ENCODE measurements at regions not wholly inside any gene's neighbourhood (a gene's known extent, or its start where the extent isn't known, plus 50 kb on each side); places are given as distances from the start of the nearest gene placed in this dataset.

DNA sequence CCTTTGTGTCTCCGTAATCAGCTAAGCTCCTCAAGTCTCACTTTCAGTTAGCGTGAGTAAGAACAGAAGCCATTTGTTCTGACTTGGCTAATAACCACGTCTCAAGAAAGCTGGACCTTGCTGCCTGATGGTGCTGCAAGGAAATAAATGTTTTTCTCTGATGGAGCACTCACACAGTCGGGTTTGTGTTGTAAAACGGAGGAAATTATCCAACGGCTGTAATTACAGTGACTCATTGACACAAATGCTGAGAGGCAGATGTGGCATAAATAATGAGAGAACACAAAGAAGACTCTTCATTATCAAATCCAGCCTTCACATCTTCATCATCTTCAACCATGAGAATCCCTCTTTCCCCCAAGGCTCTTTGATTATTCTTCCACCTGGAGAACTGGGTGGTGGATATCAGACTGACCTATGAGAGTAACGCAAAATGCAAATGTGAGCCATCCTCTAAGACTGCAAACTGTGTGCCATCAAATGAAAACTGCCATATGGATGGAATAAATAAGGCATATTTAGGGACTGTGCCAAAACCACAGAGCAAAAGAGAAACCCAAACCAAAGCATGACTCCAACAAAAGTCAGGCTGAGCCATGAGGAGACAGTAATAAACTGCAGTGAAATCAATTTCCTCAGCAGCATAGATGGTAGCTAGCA lies 252.6 kb downstream of the RND3 start:
- ChIA-PET CTCF (no interaction called here), POLR2A (no interaction called here)
- no peaks in the 10 kb centered on the region for H3K4me1 Mint-ChIP-seq (ENCODE audit: low read depth)
- H3K36me3 Mint-ChIP-seq (ENCODE audit: low read depth) = no peaks in the 10 kb centered on the region
- no peak for ATAC-seq
- H3K27me3 Mint-ChIP-seq (ENCODE audit: low read depth) = no peaks in the 10 kb centered on the region
- H3K9me3 Mint-ChIP-seq (ENCODE audit: insufficient read depth) = no peaks in the 10 kb centered on the region
- H3K27ac Mint-ChIP-seq = no peak overlapping the region
- H3K4me3 Mint-ChIP-seq = no peak overlapping the region
- DNase-seq = no peak

DNA sequence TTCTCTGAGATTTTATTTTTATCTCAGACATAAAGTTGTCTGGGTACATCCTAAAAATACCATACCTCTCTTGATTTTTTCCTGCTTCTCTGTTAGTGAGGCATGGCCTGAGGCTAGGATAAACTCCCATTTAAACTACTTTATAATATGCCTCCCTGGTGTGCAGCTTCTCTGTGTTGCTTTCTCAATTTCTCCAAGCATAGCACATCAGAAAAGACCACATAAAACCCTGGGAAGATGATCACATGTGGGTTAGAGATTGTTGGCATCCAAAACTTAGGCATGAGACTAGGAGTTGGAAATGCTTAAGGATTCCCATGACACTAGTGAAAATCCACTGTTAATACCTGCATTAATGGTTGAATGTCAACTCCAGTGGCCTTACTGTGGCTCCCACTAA lies 254.6 kb downstream of the RND3 start:
- Mint-ChIP-seq H3K27me3 (ENCODE audit: low read depth) (no peaks in the 10 kb centered on the region), H3K36me3 (ENCODE audit: low read depth) (no peaks in the 10 kb centered on the region), H3K4me1 (ENCODE audit: low read depth) (no peaks in the 10 kb centered on the region), H3K4me3 (no peak overlapping the region), H3K27ac (no peak overlapping the region), H3K9me3 (ENCODE audit: insufficient read depth) (no peaks in the 10 kb centered on the region)
- CTCF ChIA-PET = no interaction called here
- ATAC-seq (no peak), DNase-seq (no peak)
- POLR2A ChIA-PET = no interaction called here

DNA sequence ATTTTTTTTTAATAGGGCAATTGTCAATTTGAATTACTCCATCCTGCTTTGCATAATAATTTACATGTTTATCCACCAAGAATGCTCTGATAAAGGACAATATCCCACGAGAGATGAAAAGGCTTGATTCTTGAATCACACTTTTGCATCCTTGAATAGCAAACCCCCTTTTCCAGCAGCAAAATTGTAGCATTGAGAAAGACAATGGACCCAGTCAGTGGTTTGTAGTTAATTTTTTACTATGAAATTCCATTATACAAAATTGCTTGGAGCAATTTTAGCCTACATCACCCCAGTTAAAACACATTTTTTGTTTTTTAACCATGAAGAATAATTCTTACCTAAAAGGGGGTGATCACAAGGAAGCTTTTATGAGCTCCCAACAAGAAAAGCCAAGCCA lies 255.1 kb downstream of the RND3 start:
- H3K4me3 Mint-ChIP-seq = no peak overlapping the region
- no peak for DNase-seq
- no peaks in the 10 kb centered on the region for H3K4me1 Mint-ChIP-seq (ENCODE audit: low read depth)
- ChIA-PET POLR2A (no interaction called here), CTCF (no interaction called here)
- H3K9me3 Mint-ChIP-seq (ENCODE audit: insufficient read depth) = no peaks in the 10 kb centered on the region
- no peak overlapping the region for H3K27ac Mint-ChIP-seq
- H3K36me3 Mint-ChIP-seq (ENCODE audit: low read depth) = no peaks in the 10 kb centered on the region
- no peaks in the 10 kb centered on the region for H3K27me3 Mint-ChIP-seq (ENCODE audit: low read depth)
- ATAC-seq = no peak

DNA sequence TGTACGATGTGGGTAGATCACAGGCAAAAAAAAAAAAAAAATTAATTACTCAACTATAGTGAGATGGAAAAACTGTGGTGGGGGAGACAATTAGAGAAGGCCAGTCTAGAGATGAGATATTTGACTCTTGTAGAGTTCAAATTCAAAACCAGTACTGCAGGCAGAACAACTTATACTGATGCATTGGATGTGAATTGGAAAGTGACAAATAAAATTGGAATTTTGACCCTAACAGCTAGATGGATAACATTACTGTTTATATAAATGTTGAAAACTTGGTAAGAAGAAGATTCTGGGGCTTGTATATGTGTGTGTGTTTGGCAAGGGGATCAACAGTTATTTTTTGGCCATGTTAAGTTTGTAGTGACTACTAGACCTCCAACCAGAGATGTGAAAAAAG lies 256.9 kb downstream of the RND3 start:
- Mint-ChIP-seq H3K4me1 (ENCODE audit: low read depth) (no peaks in the 10 kb centered on the region), H3K27ac (no peak overlapping the region), H3K9me3 (ENCODE audit: insufficient read depth) (no peaks in the 10 kb centered on the region), H3K36me3 (ENCODE audit: low read depth) (no peaks in the 10 kb centered on the region), H3K4me3 (no peak overlapping the region), H3K27me3 (ENCODE audit: low read depth) (no peaks in the 10 kb centered on the region)
- DNase-seq (no peak), ATAC-seq (no peak)
- ChIA-PET POLR2A (no interaction called here), CTCF (no interaction called here)

DNA sequence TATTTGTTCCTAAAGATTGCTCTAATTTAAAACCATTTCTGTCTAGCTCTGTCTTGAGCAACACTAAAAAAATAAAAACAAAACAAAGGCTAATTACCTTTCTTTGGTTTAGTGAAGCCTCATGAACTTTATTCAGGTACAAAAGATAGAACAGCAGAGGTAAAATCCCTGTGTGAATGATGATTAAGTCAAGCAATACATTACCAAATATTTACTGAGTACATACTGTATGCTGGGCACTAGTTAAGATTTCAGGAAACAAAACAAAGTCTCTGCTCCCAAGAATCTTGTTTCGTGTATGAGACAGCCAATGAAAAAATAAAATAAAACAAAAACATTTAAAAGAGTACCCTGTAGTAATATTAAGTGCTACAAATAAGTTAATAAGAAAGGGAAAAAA lies 257.5 kb downstream of the RND3 start:
- CTCF ChIA-PET = no interaction called here

DNA sequence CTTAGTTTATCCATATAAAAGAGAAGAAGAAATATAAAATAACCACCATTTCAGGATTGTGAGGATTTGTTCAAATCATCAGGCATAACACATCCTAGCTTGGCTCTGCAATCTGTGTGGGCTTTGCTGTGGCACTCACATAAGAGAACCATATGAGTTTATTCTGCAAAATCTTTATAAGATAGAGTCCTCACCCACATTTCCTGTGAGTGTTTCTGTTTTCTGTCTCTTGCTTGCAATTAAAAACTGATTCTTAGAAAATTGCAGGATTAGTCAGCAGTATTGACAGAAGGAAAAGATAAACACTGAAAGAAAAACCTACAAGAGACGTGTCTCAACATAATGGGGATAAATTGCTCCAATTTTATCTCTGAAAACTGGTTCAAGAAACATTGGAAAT lies 258.5 kb downstream of the RND3 start:
- no peaks in the 10 kb centered on the region for H3K27me3 Mint-ChIP-seq (ENCODE audit: low read depth)
- ChIA-PET CTCF (no interaction called here), POLR2A (no interaction called here)
- H3K4me3 Mint-ChIP-seq = no peak overlapping the region
- H3K36me3 Mint-ChIP-seq (ENCODE audit: low read depth) = no peaks in the 10 kb centered on the region
- no peak overlapping the region for H3K27ac Mint-ChIP-seq
- no peaks in the 10 kb centered on the region for H3K4me1 Mint-ChIP-seq (ENCODE audit: low read depth)
- ATAC-seq (no peak), DNase-seq (no peak)
- H3K9me3 Mint-ChIP-seq (ENCODE audit: insufficient read depth) = no peaks in the 10 kb centered on the region

More for the DNA sequence above, 257.5 kb downstream of the RND3 start:
- DNase-seq (no peak), ATAC-seq (no peak)
- Mint-ChIP-seq H3K36me3 (ENCODE audit: low read depth) (no peaks in the 10 kb centered on the region), H3K27ac (no peak overlapping the region), H3K9me3 (ENCODE audit: insufficient read depth) (no peaks in the 10 kb centered on the region), H3K4me3 (no peak overlapping the region), H3K4me1 (ENCODE audit: low read depth) (no peaks in the 10 kb centered on the region), H3K27me3 (ENCODE audit: low read depth) (no peaks in the 10 kb centered on the region)
- POLR2A ChIA-PET = no interaction called here

DNA sequence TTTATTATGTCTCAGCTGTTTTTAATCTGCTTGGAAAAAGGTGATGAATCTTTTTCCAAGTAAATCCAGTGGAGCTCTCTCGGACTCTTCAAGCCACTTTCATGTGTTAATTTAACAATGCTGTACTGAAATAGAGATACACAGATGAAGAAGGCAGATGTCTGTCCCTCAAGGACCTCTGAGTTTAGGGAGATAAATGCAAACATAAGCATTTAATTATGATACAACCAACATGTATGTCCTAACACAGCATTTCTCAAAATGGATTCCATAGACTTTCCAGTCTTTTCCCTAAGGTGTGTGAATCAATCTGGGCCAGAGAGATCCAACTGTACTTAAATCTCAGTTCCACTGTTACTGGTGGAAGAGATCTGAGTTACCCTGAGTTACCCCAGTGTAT lies 262.4 kb downstream of the RND3 start:
- no peak for ATAC-seq
- no peak for DNase-seq
- ChIA-PET CTCF (no interaction called here), POLR2A (no interaction called here)
- Mint-ChIP-seq H3K4me3 (no peak overlapping the region), H3K27ac (no peak overlapping the region), H3K4me1 (ENCODE audit: low read depth) (no peaks in the 10 kb centered on the region), H3K9me3 (ENCODE audit: insufficient read depth) (no peaks in the 10 kb centered on the region), H3K36me3 (ENCODE audit: low read depth) (no peaks in the 10 kb centered on the region), H3K27me3 (ENCODE audit: low read depth) (no peaks in the 10 kb centered on the region)

DNA sequence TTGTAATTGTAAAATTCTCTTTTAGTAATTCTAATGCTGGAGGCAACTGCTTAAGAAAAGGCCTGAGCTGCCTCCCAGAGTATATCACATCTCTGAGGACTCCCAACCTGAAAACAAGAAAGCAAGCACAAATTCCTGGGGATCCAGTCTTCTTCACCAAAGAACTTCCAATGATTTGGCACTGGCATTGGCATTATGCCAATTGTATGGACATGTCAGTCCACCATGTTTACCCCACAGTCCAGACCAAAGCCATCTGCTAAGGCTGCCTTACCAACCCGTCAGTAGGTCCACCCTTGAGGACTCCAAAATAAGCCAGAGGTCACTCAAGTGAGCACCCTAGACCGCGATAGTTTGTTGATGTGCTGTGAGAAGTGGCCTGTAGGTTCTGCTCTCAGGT lies 263.1 kb downstream of the RND3 start:
- no peak for DNase-seq
- Mint-ChIP-seq H3K36me3 (ENCODE audit: low read depth) (no peaks in the 10 kb centered on the region), H3K27ac (no peak overlapping the region), H3K4me1 (ENCODE audit: low read depth) (no peaks in the 10 kb centered on the region), H3K27me3 (ENCODE audit: low read depth) (no peaks in the 10 kb centered on the region), H3K4me3 (no peak overlapping the region), H3K9me3 (ENCODE audit: insufficient read depth) (no peaks in the 10 kb centered on the region)
- no peak for ATAC-seq
- CTCF ChIA-PET = no interaction called here
- POLR2A ChIA-PET = no interaction called here

DNA sequence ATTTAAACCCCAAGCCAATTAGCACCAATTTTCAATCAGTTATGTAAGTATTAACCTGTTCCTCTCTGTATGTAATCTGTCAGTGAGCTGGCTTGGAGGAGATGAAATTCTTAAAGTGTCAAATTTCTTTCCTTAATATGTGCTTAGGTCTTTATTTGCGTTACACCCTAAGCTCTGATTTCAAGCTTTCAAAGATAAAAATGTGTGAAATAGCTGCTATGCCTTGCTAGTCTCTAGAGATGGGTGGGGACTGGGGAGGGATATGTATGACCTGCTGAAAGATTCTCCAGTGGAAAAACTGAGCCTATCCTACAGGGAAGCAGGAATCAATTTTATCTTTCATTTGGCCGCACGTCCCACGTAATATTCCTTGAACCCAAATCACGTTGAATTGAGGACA lies 264.5 kb downstream of the RND3 start:
- POLR2A ChIA-PET = no interaction called here
- CTCF ChIA-PET = no interaction called here

DNA sequence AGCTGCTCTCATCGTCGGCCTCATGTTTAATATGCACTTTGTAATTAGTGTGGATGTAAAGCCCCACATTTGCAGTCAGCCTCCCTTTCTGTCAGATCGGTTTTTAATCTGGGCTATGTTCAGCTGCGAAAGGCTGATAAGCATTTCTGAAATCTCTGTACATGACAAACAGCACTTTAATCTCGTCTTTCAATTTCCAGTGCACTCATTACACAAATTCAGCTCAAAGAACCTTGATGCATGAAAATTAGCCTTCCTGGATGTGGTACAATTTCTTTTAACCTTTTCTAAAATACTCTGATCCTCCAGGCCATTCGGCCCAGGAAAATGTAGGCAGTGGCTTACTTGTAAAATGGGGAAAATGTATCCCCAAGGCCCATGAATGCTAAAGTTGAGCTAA lies 265.1 kb downstream of the RND3 start:
- DNase-seq (no peak), ATAC-seq (no peak)
- Mint-ChIP-seq H3K4me1 (ENCODE audit: low read depth) (no peaks in the 10 kb centered on the region), H3K27ac (no peak overlapping the region), H3K27me3 (ENCODE audit: low read depth) (no peaks in the 10 kb centered on the region), H3K4me3 (no peak overlapping the region), H3K36me3 (ENCODE audit: low read depth) (no peaks in the 10 kb centered on the region), H3K9me3 (ENCODE audit: insufficient read depth) (no peaks in the 10 kb centered on the region)
- ChIA-PET CTCF (no interaction called here), POLR2A (no interaction called here)

More for the DNA sequence above, 264.5 kb downstream of the RND3 start:
- H3K27me3 Mint-ChIP-seq (ENCODE audit: low read depth) = no peaks in the 10 kb centered on the region
- H3K9me3 Mint-ChIP-seq (ENCODE audit: insufficient read depth) = no peaks in the 10 kb centered on the region
- no peak overlapping the region for H3K27ac Mint-ChIP-seq
- no peak overlapping the region for H3K4me3 Mint-ChIP-seq
- H3K36me3 Mint-ChIP-seq (ENCODE audit: low read depth) = no peaks in the 10 kb centered on the region
- ATAC-seq (no peak), DNase-seq (no peak)
- no peaks in the 10 kb centered on the region for H3K4me1 Mint-ChIP-seq (ENCODE audit: low read depth)

DNA sequence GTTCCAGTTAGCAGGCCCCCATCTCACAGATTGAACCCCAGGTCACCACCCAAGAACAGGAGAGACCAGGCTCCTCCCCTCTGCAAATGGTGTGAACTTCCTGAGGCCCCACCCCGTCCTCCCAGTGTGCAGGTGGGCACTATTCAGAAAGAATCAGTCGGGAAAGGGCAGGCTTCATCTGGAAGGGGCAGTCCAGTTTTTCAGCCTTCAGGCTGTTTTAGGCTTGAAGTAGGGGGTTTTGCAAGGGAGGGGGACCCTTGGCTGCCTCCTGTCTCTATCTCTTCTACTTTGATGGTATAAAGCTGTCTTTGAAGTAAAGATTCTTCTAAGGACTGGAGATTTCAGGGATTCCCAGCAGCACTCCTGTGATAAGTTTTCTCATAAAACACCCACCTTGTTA lies 267.6 kb downstream of the RND3 start:
- CTCF ChIA-PET = no interaction called here
- POLR2A ChIA-PET = no interaction called here
- H3K9me3 Mint-ChIP-seq (ENCODE audit: insufficient read depth) = no peaks in the 10 kb centered on the region
- no peak overlapping the region for H3K27ac Mint-ChIP-seq
- no peaks in the 10 kb centered on the region for H3K4me1 Mint-ChIP-seq (ENCODE audit: low read depth)
- ATAC-seq (no peak), DNase-seq (no peak)
- no peak overlapping the region for H3K4me3 Mint-ChIP-seq
- H3K27me3 Mint-ChIP-seq (ENCODE audit: low read depth) = no peaks in the 10 kb centered on the region
- no peaks in the 10 kb centered on the region for H3K36me3 Mint-ChIP-seq (ENCODE audit: low read depth)

DNA sequence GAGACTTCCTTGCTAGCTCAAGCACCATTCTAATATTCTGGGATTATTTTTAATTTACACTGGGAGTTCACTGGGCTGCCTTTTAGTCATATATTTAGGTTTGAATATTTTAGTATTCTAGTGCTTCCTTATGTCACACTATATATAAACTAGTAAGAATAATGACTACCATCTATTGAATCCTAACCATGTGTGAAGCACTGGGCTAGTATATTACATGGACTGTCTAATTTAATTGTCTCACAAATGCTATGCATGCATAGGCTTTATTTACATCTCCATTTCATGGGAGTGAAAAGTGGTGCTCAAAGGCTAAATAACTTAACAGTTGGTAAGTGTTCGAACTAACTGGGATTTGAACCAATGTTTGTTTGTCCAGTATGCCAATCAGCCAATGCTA lies 272.4 kb downstream of the RND3 start:
- H3K9me3 Mint-ChIP-seq (ENCODE audit: insufficient read depth) = no peaks in the 10 kb centered on the region
- ChIA-PET CTCF (no interaction called here), POLR2A (no interaction called here)
- no peaks in the 10 kb centered on the region for H3K4me1 Mint-ChIP-seq (ENCODE audit: low read depth)
- H3K36me3 Mint-ChIP-seq (ENCODE audit: low read depth) = no peaks in the 10 kb centered on the region
- H3K27ac Mint-ChIP-seq = no peak overlapping the region
- no peaks in the 10 kb centered on the region for H3K27me3 Mint-ChIP-seq (ENCODE audit: low read depth)
- H3K4me3 Mint-ChIP-seq = no peak overlapping the region
- DNase-seq (no peak), ATAC-seq (no peak)

DNA sequence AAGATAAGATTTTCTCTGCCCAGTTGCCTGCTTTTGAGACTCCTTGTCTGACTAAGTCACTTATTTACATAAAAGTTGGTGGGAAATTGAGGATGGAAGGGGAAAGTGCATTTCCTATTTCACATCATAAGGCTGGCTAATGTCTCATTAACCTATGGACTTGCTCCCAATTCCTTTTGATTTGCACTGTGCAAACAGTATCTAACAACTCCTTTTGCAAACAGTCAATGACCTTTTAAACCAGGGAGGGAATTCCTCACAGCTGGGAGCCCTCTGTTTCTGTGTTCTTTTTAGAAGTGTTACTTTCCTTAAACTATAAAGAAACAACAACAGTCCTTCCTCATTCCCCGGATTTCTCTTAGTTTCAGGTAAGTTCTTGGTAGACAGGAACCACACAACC lies 272.8 kb downstream of the RND3 start:
- no peaks in the 10 kb centered on the region for H3K27me3 Mint-ChIP-seq (ENCODE audit: low read depth)
- no peak for ATAC-seq
- no peaks in the 10 kb centered on the region for H3K4me1 Mint-ChIP-seq (ENCODE audit: low read depth)
- H3K9me3 Mint-ChIP-seq (ENCODE audit: insufficient read depth) = no peaks in the 10 kb centered on the region
- ChIA-PET POLR2A (no interaction called here), CTCF (no interaction called here)
- H3K36me3 Mint-ChIP-seq (ENCODE audit: low read depth) = no peaks in the 10 kb centered on the region
- DNase-seq = no peak
- H3K4me3 Mint-ChIP-seq = no peak overlapping the region
- H3K27ac Mint-ChIP-seq = no peak overlapping the region
